ENCODE measurements at regions not wholly inside any gene's neighbourhood (a gene's known extent, or its start where the extent isn't known, plus 50 kb on each side); places are given as distances from the start of the nearest gene placed in this dataset.

DNA sequence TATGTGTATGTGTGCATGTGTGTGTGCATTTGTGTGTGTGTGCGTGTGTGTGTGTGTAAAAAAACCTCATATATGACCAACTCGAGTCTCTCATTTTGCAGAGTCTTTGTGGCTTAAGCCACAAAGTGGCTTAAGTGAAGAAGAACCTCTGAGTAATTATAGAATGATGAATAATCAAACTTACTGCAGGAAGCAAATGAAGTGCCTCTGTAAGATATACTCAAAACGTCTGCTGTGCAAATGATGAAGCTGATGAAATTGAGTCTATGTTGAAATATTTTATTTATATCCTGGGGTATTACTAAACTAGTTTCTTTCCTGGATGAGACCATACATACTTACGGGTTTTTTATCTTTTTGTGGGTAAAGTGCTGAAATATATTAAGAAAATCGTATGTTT is 1198.7 kb downstream of the PCDH7 start:
- Histone ChIP-seq H3K9me3 (ENCODE audit: low read depth) (no peaks in the 10 kb centered on the region), H3K27ac (no peak overlapping the region), H3K4me2 (no peak overlapping the region), H3K4me3 (no peak overlapping the region), H3K27me3 (no peaks in the 10 kb centered on the region), H3K9me2 (replicated peaks; ENCODE audit: insufficient read depth) (no peaks in the 10 kb centered on the region), H3K79me2 (no peaks in the 10 kb centered on the region), H3K4me1 (ENCODE audit: insufficient read depth) (no peaks in the 10 kb centered on the region), H4K20me1 (ENCODE audit: insufficient read depth, poor library complexity, severe bottlenecking) (no peaks in the 10 kb centered on the region), H3K36me3 (replicated peaks; ENCODE audit: insufficient read depth, low read depth) (no peaks in the 10 kb centered on the region), H2AFZ (no peak overlapping the region)
- 54% methylated on average over 5 of the region's 5 CpGs for WGBS (ENCODE audit: low lambda C conversion rate, missing lambda C conversion rate)
- TF ChIP-seq, protein P1, sequence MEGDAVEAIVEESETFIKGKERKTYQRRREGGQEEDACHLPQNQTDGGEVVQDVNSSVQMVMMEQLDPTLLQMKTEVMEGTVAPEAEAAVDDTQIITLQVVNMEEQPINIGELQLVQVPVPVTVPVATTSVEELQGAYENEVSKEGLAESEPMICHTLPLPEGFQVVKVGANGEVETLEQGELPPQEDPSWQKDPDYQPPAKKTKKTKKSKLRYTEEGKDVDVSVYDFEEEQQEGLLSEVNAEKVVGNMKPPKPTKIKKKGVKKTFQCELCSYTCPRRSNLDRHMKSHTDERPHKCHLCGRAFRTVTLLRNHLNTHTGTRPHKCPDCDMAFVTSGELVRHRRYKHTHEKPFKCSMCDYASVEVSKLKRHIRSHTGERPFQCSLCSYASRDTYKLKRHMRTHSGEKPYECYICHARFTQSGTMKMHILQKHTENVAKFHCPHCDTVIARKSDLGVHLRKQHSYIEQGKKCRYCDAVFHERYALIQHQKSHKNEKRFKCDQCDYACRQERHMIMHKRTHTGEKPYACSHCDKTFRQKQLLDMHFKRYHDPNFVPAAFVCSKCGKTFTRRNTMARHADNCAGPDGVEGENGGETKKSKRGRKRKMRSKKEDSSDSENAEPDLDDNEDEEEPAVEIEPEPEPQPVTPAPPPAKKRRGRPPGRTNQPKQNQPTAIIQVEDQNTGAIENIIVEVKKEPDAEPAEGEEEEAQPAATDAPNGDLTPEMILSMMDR (IDR thresholded peaks at IDR 0.05; ENCODE audit: poor library complexity), result no peak
- TF ChIP-seq EZH2phosphoT487 (IDR thresholded peaks at IDR 0.05; ENCODE audit: low read depth, severe bottlenecking, unreplicated experiment), result no peak
- no peak for TF ChIP-seq EZH2 (IDR thresholded peaks at IDR 0.05; ENCODE audit: borderline replicate concordance)
- no peak for DNase-seq (ENCODE audit: low spot score)

DNA sequence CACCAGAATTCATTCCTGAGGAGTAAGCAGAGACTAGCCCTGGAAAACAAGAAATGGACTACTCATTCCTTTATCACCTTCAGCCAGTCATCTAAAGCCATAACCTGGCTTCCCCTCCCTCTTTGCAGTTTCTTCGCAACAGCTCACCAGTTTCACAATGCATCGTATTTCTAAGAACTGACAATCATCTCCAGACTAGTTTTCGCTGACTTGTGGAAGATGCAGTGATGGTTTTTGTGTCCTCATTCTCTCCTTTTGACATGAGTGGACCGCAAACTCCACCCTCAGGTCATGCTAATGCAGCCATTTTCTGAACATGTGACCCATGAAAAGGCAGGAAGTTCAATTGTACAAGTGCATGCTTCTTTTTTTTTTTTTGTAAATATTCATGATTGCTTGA is 1203.5 kb downstream of the PCDH7 start:
- Histone ChIP-seq H3K27ac (no peak overlapping the region), H3K36me3 (replicated peaks; ENCODE audit: insufficient read depth, low read depth) (no peaks in the 10 kb centered on the region), H3K4me1 (ENCODE audit: insufficient read depth) (no peaks in the 10 kb centered on the region), H3K27me3 (no peaks in the 10 kb centered on the region), H3K4me3 (no peak overlapping the region), H4K20me1 (ENCODE audit: insufficient read depth, poor library complexity, severe bottlenecking) (no peaks in the 10 kb centered on the region), H2AFZ (no peak overlapping the region), H3K79me2 (no peaks in the 10 kb centered on the region), H3K9me3 (ENCODE audit: low read depth) (no peaks in the 10 kb centered on the region), H3K9me2 (replicated peaks; ENCODE audit: insufficient read depth) (no peaks in the 10 kb centered on the region), H3K4me2 (no peak overlapping the region)
- DNase-seq (ENCODE audit: low spot score), result no peak
- TF ChIP-seq, protein P1 (IDR thresholded peaks at IDR 0.05; ENCODE audit: poor library complexity), result no peak
- TF ChIP-seq EZH2phosphoT487 (IDR thresholded peaks at IDR 0.05; ENCODE audit: low read depth, severe bottlenecking, unreplicated experiment), result no peak
- no peak for TF ChIP-seq EZH2 (IDR thresholded peaks at IDR 0.05; ENCODE audit: borderline replicate concordance)
- 94% methylated on average over 4 of the region's 4 CpGs for WGBS (ENCODE audit: low lambda C conversion rate, missing lambda C conversion rate)

DNA sequence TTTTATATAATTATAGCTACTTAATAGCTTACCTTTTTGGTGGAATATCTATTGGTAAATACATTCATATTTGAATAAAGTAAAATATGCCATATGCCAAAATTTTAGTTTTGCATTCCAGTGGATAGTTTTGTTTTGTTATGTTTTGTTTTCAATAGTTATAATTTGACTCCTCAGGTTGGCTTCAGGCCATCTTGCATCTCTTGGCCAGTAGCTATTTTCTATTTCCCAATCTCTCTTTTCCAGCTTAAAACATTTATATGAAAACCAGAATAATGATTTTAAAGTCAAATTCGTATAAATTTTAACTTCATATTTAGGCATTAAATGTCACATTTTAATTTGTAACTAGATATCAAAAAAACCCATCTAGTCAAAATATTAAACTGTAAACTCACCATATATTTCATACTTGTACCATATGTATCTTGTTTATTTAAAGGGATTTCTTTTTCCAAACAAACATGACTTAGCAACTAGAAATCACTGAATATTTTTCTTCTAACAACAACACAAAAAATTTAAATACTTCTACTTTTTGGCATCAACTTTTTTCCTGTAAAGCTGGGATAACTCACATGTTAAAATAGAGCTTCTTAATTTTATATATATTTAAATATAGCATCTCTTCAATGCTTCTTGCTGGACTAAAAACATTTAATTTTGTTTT is 1209.6 kb downstream of the PCDH7 start:
- no peaks in the 10 kb centered on the region for H3K36me3 ChIP-seq (replicated peaks; ENCODE audit: insufficient read depth, low read depth)
- no peak for DNase-seq (ENCODE audit: low spot score)
- H3K9me3 ChIP-seq (ENCODE audit: low read depth), result no peaks in the 10 kb centered on the region
- H3K79me2 ChIP-seq, result no peaks in the 10 kb centered on the region
- TF ChIP-seq EZH2phosphoT487 (IDR thresholded peaks at IDR 0.05; ENCODE audit: low read depth, severe bottlenecking, unreplicated experiment), result no peak
- TF ChIP-seq EZH2 (IDR thresholded peaks at IDR 0.05; ENCODE audit: borderline replicate concordance), result no peak
- TF ChIP-seq, protein P1 (IDR thresholded peaks at IDR 0.05; ENCODE audit: poor library complexity), result no peak
- no peaks in the 10 kb centered on the region for H3K27me3 ChIP-seq
- H2AFZ ChIP-seq, result no peak overlapping the region
- no peaks in the 10 kb centered on the region for H4K20me1 ChIP-seq (ENCODE audit: insufficient read depth, poor library complexity, severe bottlenecking)
- WGBS (ENCODE audit: low lambda C conversion rate, missing lambda C conversion rate), result 76% methylated on average over 1 of the region's 1 CpG
- no peak overlapping the region for H3K4me2 ChIP-seq
- no peaks in the 10 kb centered on the region for H3K9me2 ChIP-seq (replicated peaks; ENCODE audit: insufficient read depth)
- no peaks in the 10 kb centered on the region for H3K4me1 ChIP-seq (ENCODE audit: insufficient read depth)
- H3K27ac ChIP-seq, result no peak overlapping the region
- no peak overlapping the region for H3K4me3 ChIP-seq
